ENCODE measurements at regions not wholly inside any gene's neighbourhood (a gene's known extent, or its start where the extent isn't known, plus 50 kb on each side); places are given as distances from the start of the nearest gene placed in this dataset.

DNA sequence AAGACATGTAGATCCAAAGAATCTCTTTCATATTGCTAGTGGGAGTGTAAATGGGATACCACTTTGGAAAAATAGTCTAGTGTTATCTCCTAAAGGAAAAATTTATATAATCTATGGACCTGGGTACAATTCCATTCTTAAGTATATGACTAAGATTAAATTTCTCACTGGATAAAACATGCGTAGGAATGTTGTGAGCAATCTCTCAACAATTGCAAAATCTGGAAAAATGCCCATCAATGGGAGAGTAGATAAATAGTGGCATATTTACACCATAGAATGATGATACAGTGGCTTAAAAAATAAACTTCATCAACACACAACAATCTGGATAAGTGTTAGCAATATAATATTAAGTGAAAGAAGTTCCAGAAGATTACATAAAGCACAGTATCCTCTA lies 469.5 kb downstream of the MAN2A1 start:
- DNase-seq = no peak

DNA sequence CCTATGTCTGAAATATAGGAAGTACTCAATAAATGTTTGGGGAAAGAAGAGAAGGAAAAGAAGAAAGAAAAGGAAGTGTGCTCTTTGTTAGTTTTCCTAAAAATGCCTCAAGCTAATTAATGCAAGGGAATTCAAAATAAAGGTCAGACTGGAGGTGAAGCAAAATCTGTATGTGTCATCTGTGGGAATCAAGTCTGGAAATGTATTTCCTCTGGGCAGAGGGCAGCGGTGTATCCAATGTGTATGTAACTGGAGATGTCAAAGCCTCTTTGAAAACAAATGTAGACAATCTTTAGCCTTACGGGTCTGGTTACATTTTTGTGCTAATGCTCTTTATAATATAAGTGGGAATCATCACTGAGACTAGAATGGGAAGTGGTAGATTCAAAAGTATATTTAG lies 471.4 kb downstream of the MAN2A1 start:
- no peak for DNase-seq

DNA sequence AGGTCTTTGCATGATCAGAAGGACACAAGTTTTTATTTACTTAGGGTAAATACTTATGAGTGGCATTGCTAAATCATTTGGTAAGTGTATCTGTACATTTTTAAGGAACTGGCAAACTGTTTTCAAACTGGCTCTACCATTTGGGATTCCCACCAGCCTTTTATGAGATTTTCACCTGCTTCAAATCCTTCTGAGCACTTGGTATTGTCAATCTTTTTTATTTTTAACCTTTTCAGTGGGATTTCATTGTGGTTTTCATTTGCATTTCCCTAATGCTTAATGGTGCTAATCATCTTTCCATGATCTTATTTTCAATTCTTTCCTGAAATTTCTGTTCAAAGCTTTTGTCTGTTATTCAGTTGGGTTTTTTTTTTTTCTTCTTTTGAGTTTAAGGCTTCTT lies 475.6 kb downstream of the MAN2A1 start:
- DNase-seq = no peak

DNA sequence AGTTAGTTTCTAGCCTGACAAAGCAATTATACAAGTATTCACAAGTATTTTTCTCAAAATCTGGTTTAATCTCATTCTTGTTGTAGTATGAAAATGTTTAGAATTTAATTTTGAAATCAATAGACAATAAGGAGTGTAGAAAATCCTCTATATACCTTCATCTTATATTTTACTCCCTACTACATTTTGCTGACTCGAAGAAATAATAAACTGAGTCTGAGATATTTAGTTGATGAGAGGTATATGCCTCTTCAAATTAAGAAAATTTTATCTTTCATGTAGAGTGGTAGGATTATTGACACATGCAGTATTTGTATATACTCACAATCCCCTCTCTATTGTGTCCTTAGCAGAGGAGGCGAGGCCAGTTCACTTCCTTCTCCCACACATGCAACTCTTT lies 477.7 kb downstream of the MAN2A1 start:
- DNase-seq = no peak

DNA sequence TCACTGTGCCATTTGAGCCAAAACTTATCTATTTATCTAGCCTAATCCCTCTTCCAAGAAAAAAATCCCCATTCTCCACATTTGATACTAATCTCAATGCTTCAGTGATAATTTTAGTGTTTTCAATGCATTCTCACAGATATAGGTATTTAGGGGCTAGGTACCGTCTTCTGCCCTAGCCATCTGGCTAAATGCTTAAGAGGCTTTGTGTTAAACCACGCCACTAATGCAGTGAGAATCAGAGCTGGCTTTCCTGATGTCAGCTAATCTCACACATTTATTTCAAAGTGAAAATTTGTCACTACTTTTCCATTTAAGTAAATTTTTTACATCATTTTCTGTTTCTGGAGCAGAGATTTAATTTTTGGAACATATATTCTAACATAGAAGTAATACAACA lies 479.7 kb downstream of the MAN2A1 start:
- DNase-seq = no peak

DNA sequence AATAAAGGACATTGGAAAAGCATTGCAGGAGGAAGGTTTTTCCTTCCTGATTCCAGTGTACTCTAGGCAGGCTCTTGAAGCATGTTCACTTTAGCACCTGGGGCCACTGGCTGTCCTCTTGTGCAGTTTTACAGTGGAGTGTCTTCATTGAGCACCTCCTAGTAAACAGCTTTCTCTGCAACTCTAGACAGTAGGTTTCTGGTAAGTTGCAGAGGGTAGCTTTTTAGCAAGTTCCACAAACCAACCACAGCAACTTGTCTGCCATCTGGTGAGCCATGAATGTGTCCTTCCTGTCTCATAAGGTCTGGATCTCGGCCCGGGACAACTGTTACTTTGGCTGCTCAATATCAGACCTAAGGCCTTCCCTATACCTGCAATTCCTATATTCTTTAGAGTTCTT lies 488.0 kb downstream of the MAN2A1 start:
- DNase-seq = no peak

DNA sequence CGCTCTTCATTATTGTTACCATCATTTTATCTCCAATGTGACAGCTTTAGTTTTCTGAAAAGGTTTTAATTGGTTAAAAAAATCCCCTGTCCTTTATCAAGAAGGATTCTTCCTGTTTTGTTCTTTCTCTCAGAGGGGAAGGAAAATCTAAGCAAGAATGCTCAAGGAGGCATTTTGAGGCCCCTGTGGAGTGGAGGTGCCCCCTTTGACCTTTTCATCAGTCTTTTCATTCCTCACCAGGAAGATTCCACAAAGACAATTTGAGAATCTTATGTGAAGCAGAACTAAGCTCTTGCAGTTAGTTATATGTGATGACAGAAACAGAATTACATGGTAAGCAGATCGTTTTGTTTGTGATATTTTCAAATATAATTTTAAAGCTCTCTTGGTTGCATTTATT lies 489.6 kb downstream of the MAN2A1 start:
- DNase-seq = no peak

DNA sequence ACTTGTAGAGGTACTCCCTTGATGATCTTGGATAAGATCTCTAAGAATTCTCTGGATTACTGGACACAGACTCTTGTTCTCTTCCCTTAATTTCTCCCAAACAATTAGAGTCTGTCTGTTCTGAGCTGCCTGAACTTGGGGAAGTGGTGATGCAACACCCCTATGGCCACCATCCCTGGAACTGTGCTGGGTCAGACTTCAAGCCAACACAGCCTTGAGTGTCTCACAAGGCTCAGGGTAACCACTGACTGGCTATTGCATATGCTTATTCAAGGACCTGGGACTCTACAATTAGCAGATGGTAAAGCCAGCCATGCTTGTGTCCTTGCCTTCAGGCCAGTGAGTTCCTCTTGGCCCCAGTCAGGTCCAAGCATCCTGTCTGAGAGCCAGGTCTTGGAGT lies 504.5 kb downstream of the MAN2A1 start:
- no peak for DNase-seq

DNA sequence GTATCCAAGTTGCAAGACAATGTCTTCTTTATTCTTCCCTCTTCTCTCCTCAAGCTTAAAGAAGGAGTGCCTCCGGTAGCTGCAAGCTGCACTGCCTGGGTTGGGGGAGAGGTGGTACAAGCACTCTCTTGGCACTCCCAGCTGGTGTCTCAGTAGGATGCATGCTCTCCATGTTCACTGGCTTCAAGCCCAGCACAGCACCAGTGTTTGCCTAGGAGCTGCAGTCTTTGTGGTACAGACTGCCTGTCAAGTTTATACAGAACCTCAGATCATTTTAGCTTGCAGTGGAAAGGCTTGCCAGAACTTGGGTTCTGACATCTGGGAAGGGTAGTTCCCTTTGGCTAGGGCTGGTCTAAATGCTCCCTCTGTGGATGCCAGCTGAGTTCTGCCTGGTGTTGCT lies 505.6 kb downstream of the MAN2A1 start:
- DNase-seq = no peak

DNA sequence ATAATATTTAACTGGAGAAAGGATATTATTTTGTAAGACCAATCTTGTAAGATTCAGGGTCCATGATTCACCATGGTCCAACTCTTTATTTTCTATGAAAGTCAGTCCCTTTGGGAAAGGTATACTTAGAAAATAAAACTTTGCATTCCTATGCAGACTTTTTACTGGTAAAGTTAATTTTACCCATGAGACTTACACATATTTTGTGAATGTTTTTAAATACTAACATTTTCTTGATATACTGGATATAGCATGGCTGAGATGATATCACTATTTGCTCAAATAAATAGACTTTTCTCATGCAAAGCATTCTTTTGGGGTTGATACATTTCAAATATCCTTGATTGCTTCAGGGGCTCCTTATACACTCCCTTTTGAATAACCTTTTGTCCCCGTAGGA lies 512.1 kb downstream of the MAN2A1 start:
- DNase-seq = no peak

DNA sequence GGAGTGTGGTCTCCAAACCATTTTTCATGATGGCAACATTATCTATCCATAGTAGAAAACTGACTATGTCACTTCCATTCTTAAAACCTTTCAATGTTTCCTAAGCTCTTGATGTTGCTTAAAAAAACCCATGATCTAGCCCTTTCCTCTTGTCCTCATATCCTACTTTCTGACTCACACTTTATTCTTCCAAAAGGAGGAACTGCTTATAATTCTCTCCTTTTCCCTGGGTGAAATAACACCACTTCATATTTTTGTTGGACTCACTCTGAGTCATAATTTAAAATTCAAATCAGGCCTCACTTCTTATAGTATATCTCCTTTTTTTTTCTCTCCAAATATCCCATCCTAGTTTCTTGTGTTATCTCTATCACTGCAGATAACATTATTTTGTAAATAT lies 513.9 kb downstream of the MAN2A1 start:
- no peak for DNase-seq

DNA sequence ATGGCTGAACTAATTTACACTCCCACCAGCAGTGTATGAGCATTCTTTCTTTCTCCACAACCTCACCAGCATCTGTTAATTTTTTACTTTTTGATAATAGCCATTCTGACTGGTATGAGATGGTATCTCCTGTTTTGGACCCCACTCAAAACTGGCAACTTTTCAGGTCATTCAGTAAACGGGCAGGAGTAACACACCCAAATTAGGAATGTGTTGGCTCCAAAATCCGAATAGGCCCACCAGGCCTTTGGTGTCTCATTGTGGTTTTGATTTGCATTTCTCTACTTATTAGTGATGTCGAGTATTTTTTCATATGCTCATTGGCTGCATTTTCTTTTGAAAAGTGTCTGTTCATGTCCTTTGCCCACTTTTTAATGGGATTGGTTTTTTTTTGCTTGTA lies 517.1 kb downstream of the TMEM232 start:
- no peak for DNase-seq

DNA sequence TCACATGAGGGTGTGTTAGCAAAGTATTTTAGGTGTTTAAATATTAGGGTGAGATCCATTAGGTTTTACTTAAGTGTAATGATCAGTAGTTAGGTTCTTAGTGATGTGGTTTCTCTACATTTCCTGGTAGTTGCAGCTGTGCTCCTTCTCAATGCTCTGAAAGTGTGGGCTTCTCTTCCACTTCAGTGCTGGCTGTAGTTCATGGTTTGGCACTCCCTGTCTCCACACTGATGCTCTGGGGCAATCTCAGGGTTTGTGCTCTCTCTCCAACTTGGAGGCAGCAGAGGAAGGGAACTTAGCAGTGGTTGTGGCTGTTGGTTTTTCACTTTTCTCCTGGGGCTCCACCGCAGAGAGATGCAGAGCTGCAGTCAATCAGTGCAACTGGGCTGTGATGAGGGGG lies 507.5 kb downstream of the TMEM232 start:
- DNase-seq = no peak

DNA sequence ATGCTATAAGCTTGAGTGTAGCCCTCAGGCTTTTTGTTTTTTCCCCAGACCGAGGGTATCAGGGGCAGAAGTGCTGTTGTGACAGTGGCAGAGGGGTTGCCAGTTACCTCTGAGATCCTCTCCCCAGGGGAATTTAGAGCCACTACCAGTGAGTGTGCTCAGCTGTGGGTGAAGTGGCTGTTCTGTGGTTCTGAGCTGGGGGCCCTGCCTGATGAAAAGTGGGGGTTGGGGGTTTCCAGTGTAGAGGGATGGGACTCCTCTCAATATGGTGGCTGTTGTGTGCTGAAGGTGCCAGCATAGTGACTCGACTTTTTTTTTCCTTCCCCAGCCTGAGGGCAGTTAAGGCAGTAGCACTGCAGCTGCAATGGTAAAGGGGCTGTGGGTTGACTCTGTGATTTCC lies 506.7 kb downstream of the TMEM232 start:
- no peak for DNase-seq

DNA sequence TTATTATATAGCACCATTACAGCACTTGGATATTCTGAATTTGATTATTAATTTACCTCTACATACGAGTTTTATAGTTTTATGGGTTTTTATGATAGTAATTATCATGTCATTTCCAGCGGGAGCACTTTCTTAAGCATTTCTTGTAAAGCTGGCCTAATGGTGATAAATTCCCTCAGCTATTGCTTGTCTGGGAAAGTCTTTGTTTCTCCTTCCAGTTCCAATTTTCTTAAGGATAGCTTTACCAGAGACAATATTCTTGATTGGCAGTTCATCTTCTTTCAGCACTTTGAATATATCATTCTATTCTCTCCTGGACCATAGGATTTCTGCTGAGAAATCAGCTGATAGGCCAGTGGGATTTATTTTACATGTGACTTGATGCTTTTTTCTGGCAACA lies 505.4 kb downstream of the TMEM232 start:
- no peak for DNase-seq

DNA sequence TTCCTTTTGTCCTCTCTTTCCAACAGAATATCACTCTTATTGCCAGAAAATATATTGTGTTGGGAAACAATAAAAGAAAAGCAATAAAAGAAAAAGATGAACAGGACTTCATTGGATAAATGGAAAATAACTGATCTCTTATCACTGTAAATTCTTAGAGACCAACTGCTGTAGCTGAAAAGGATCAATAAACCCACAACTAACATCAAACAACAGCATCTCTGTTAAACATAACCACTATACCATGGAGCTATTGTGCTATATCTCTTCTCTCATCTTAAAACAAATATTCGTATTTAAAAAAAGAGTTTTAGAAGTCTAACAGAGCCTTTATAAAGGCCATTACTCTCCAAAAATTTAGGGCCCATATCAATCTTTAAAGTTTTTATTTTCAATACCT lies 502.4 kb downstream of the TMEM232 start:
- DNase-seq = no peak

DNA sequence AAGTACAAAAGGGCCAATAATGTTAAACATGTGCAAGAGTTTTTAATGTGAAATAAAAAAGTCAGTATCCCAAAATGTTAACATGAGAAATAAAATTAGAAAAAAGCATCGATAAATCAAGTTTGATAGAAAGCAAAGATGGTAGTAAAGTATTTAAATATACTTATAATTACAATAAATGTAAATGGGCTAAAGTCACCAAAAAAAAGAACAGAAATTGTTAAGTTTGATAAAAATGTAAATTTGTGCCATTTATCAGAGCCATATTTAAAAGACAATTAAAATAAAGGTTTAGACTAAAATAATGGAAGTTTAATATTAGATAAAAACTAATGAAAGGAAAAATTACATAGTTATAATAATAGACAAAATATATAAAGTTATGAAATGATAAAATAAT lies 500.5 kb downstream of the TMEM232 start:
- DNase-seq = no peak

DNA sequence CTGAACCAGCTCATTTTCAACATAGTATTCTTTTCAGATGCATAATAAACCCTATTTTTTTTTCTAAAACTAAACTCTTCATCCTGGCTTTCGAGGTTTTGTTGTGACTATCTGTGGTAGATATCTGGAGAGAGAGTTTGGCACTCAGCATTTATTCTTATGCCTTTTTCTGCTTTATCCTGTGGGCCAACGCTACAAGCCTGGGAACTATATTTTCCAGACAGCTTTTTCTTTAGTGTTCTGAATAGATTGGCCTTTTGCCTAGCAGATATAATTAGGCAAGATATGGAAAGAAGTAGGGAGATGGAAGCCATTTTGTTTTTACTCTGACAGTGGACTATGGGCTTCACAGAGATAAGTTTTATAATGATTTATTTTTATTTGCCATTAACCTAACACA lies 486.7 kb downstream of the TMEM232 start:
- no peak for DNase-seq

DNA sequence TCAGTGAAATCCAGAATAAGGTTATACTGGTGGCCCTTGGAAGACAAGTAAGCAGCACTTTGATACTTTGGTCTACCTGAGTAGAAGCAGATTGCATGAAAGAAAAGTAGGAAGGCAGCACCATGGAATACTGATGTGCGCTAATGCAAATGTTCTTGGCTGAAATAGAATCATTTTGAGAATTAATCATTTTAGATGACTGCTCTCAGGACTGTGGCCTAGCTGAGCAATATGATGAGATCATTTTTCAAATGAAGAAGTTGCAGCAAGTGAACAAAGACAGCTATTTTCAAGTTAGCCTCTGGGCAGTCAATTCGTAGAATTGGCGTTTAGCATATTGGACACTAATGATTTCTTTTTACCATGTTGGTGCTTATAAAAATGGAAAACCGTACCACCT lies 483.5 kb downstream of the TMEM232 start:
- no peak for DNase-seq

DNA sequence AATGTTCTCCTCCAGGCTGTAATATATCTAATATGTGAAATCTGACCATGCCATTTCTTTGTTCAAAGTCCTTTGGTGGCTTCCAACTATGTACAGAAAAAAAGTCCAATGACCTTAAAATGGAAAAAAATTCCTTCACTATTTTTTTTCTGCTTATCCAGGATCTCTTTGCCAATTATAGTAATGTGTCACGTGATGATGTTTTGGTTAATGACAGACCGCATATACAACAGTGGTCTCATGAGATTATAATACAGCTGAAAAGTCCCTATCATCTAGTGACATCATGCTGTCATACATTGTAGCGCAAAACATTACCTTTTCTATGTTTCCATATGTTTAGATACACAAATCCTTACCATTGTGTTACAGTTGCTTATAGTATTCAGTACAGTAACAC lies 477.6 kb downstream of the TMEM232 start:
- no peak for DNase-seq

DNA sequence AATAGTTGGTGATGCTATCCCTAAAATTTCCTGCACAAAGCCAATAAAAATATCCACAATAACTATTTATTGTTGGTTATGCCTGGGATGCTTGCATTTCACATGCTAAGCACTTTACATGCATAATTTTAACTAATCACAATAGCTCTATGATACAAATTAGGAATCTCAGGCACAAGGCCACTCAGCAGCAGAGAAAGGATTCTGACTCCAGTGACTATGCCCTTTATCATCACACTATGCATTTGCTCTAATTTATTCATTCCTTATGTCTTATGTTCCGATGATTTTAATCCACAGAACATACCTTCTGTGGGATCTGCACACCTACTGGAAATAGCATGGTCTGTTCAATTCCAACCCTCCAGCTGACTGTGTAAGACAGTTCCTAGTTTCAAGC lies 476.1 kb downstream of the TMEM232 start:
- no peak for DNase-seq

DNA sequence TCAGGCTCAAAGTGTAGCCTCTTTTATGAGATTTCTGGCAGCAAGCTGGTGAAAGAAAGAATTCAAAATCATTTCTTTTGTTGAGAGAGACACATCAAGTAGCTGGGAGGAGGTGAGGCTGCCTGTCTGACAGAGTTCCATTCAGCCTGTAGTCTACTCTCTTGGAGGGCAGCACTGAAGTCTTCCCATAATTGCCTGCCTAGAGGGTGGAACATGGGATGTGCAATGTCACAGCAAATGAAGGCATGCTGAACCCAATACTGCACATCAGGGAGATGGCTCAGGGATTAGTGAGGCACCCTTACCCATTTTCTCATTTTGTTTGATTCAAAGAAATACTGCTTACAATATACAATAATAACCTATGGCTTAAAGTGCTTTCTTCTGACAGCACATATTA lies 475.7 kb downstream of the TMEM232 start:
- DNase-seq = no peak

DNA sequence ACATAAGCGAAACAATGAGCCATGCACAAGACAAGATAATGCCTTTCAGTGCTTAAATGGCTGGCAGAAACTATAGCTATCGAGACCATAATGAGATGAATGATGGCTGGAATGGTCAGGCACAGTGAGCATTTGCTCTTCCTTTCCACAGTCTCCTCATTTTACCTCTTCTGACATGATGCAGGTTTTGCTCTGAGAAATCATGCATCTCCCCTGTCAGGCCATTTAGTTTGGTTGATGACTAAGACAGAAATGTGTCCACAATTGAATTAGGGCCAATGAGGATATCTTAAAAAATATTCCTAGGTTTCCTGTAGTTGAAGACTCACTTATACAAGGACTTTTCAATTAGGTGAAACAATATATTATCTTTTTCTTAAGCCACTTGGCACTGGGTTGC lies 475.1 kb downstream of the TMEM232 start:
- DNase-seq = no peak

DNA sequence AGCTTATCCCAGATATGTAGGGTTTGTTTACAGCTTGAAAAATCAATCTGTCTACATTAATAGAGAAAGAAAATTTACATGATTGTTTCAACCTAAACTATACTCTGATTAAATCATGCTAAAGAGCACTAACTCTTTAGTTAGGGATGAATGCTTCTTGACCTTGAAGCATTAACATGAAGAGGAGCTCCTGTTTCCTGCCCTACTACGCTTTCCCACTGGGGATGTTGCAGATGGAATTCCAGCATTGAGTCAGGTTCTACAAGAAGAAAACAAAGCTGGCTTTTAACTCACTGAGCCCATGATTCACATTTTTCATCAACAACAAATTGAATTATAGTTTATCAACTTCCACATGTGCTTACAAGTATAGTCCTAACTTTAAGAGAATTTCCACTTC lies 471.3 kb downstream of the TMEM232 start:
- no peak for DNase-seq

DNA sequence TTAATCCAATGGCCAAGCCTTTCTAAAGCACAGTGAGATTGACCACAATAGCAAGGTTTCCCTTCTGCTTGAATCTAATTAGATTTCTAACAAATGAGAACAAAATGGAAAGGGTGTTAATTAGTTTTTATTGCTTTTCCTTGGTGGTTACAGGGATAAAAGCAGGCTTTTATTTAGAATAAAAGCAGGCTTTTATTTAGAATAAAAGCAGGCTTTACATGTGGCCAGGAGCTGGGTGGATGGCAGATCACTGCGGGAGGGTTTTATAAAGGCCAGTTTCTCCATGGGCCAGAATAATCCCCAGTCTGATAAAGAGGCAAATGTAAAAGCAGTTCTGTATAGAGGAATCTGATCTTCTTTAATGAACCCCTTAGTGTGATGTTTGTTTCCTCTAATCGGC lies 470.2 kb downstream of the TMEM232 start:
- DNase-seq = no peak

DNA sequence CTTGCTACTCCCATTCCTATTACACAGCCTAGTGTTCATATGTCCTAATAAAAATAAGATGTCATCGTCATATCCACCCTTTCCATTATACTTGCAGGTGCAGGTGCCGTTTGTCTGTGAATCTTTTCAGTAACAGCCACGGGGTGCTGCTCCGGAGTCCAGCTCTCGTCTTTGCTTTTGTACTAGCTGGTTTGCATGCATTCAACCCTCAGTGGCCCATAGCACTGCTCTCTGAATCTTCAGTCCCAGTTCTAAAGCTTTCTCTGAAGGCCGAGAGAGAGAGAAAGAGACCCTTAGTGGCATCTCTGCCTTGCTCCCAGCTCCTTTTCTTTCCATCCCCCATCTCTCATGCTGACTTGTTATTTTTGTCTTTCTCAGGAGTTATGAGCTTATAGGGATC lies 468.5 kb downstream of the TMEM232 start:
- DNase-seq = no peak
